ENCODE measurements at regions not wholly inside any gene's neighbourhood (a gene's known extent, or its start where the extent isn't known, plus 50 kb on each side); places are given as distances from the start of the nearest gene placed in this dataset.

DNA sequence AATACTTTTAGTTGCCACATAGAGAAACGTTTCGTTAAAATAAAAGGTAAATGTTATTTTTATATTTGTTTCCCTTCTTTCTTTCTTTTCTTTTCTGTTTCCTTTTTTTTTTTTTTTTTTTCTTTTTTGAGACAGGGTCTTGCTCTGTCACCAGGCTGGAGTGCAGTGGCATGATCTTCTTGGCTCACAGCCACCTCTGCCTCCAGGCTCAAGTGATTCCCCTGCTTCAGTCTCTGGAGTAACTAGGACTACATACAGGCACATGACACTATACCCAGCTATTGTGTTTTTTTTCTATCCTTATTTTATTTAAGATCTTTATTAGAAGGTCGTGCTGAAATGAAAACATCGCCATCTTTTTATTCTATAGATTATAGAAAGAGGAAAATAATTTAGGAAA, 661.8 kb upstream of the MBL2 start:
- DNase-seq (ENCODE audit: low read depth) = no peak
- TF ChIP-seq, protein P1, sequence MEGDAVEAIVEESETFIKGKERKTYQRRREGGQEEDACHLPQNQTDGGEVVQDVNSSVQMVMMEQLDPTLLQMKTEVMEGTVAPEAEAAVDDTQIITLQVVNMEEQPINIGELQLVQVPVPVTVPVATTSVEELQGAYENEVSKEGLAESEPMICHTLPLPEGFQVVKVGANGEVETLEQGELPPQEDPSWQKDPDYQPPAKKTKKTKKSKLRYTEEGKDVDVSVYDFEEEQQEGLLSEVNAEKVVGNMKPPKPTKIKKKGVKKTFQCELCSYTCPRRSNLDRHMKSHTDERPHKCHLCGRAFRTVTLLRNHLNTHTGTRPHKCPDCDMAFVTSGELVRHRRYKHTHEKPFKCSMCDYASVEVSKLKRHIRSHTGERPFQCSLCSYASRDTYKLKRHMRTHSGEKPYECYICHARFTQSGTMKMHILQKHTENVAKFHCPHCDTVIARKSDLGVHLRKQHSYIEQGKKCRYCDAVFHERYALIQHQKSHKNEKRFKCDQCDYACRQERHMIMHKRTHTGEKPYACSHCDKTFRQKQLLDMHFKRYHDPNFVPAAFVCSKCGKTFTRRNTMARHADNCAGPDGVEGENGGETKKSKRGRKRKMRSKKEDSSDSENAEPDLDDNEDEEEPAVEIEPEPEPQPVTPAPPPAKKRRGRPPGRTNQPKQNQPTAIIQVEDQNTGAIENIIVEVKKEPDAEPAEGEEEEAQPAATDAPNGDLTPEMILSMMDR (IDR thresholded peaks at IDR 0.05; ENCODE audit: insufficient read depth, low read length) = no peak
- H3K4me3 ChIP-seq (ENCODE audit: low read depth, low read length) = no peak overlapping the region

DNA sequence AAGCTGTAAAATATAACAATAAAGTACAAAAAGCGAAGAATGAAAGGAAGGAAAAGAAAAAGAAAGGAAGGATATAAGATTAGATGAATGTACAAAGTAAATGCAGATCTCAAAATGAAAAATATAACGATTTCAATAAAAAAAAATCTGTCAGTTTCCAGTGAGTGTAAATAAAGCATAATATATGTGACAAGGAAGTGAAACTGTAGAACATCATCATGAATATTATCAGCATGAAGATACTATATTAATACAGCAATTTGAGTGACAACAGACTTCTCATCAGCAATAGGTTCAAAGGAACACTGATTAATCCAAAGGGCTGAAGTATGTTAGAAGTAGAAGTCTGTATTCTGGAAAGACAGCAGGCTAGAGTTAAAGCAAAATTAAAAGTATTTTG, 659.5 kb upstream of the MBL2 start:
- no peak for DNase-seq (ENCODE audit: low read depth)
- H3K4me3 ChIP-seq (ENCODE audit: low read depth, low read length) = no peak overlapping the region
- TF ChIP-seq, protein P1 (IDR thresholded peaks at IDR 0.05; ENCODE audit: insufficient read depth, low read length) = no peak

DNA sequence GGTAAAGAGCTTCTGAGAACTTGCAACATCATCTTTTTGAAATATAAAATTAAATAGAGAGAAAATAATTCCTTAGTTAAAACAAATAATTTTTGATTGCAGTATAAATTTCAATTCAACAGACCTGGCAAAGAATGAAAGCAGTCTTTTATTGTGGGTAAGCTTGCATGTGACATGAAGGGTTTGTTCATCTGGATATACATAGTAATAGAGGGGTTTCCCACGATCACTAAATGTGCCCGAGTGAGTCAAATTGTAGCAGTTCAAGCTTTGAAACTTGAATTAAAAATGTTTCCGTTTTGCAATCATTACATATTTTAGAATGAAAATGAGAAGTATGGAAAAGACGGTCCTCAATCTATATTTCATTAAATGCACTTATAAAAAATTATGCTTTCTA, 658.4 kb upstream of the MBL2 start:
- TF ChIP-seq, protein P1 (IDR thresholded peaks at IDR 0.05; ENCODE audit: insufficient read depth, low read length) = no peak
- DNase-seq (ENCODE audit: low read depth) = no peak

DNA sequence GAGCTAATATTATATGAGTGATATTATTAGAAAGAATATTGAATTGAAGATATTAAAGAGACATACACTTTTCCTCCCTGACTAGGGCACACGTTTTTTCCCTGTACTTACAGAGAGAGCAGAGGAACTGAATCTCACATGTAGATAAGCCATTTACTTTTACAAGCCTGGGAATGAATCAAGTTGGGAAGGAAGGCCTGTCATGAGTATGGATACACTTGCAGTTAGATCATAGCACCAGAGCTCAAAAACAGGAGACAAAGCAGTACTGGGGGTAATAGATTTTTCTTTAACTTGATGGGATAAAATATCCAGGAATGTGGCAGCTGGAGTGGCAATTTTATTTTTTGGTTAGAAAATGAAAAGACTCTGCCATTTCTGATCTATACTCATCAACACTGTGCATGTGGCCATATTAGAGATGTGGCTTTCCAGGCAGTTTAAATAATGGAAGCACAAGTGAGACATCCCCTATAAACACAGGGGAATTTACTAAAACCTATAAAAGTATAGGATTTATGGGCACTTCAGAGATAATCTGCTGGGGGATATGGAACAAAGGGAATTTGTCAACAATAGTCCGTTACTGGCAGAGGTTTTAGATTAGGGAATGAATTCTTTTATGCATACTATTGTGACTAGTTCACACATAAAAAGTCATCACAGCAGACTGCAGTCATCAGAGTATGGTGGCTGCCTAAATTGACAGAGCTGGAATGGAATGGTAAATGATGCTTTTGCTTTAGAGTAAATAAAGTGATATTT, 657.7 kb upstream of the MBL2 start:
- H3K4me3 ChIP-seq (ENCODE audit: low read depth, low read length) = no peak overlapping the region
- DNase-seq (ENCODE audit: low read depth) = no peak
- TF ChIP-seq, protein P1 (IDR thresholded peaks at IDR 0.05; ENCODE audit: insufficient read depth, low read length) = no peak

More for the DNA sequence above, 658.4 kb upstream of the MBL2 start:
- no peak overlapping the region for H3K4me3 ChIP-seq (ENCODE audit: low read depth, low read length)

DNA sequence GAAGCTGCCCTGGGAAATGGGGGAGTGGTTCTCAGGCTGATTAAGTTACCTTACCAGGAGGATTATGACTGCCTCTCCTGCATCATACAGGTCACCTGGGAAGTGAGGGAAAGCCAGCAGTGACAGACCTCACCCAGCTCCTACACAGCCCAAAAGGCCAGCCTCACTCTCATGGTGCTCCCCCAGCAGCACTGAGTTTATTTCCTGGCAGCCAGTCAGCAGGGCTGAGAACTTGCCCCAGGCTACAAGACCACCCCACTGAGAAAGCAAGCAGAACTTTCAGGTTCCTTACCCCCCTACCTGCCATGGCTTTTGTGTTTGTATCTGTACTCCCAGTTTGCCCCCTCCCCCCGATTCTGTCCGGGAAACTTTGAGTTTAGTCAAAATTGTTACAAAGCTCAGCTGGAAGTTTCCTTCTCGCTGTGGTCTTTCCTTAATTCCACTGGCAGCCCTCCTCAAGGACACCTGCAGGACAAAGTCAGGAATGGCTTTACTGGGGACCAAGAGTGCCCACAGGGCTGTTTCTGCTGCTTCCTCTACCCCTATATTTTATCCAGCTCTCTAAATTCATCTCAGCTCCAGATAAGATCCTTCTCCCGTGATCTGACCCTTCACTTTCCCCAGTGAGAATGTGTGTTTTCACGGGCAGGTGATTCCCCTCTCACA, 649.8 kb upstream of the MBL2 start:
- TF ChIP-seq, protein P1 (IDR thresholded peaks at IDR 0.05; ENCODE audit: insufficient read depth, low read length) = no peak
- no peak for DNase-seq (ENCODE audit: low read depth)
- no peak overlapping the region for H3K4me3 ChIP-seq (ENCODE audit: low read depth, low read length)

DNA sequence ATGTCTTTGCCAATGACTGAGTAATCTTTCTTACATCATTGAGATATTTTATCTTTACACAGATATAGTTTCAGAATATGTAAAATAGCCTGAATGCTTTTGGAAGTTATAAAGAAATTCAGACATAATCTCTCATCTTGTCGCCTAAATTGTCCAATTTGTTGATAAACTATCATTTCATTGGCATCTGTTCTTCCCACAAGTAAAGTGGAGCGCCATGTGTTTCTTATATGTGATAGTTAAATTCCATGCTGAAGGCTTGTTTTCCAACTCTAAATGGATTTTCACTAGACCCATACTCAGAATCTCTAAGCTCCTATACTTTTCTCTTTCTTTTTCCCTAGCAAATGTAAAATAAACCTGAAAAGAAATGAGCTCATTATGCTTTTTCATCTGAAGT, 640.1 kb upstream of the MBL2 start:
- TF ChIP-seq, protein P1 (IDR thresholded peaks at IDR 0.05; ENCODE audit: insufficient read depth, low read length) = no peak
- no peak overlapping the region for H3K4me3 ChIP-seq (ENCODE audit: low read depth, low read length)
- DNase-seq (ENCODE audit: low read depth) = no peak

Data from fibroblast of the aortic adventitia (primary cell).